ENCODE measurements at regions not wholly inside any gene's neighbourhood (a gene's known extent, or its start where the extent isn't known, plus 50 kb on each side); places are given as distances from the start of the nearest gene placed in this dataset.
"Not testable (repeated sequence)": the region's sequence is repeated elsewhere in the genome, so short reads cannot be mapped to it uniquely, and the experiment has no call there.

DNA sequence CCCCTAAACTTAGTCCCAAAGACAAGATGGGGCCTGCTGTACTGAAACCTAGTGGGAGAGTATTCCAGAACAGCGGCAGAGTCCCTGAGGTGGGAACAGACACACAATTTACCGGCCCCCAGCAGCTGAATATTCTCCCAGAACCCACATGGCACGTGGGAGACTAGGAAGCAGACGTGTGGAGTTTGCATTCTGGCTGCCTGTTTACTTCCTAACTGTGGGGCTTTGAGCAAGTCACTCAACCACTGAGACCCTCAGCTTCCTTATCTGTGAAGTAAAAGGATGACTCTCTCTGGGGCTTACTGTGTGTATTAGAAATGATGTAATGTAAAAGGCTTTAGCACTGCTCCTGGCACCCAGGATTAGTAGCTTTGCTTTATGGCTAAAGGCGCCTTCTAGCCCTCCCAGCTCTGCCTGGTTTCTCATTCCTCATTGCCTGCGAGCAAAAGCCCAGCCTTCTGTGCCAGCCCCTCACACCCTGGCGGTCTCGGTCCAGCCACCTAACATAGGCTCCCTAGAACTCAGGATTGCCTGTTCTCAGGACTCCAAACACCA, 353.1 kb downstream of the CDC5L start:
- intact Hi-C loops (cut with micrococcal nuclease), result no loop called here
- DNase-seq (no peak), ATAC-seq (no peak)

DNA sequence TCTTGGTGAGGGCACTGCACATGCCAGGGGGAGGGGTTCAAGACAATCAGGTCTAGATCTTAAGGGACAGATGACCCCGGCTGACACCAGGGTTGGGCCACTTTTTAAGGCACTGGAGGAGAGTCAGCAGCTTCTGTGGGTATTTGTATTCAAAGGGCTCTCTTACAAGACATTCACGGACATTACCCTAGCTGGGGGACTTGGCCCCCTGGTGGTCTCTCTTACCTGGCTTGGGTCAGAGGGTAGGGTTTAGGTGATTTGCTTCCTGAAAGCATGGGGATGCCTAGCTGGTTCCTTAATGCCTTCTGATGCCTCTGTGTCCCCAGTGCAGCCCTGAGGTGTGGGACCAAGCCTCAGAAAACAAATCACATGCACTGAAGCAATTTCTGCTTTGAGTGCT, 354.7 kb downstream of the CDC5L start:
- no peak for DNase-seq
- ATAC-seq, result no peak
- intact Hi-C loops (cut with micrococcal nuclease), result no loop called here

DNA sequence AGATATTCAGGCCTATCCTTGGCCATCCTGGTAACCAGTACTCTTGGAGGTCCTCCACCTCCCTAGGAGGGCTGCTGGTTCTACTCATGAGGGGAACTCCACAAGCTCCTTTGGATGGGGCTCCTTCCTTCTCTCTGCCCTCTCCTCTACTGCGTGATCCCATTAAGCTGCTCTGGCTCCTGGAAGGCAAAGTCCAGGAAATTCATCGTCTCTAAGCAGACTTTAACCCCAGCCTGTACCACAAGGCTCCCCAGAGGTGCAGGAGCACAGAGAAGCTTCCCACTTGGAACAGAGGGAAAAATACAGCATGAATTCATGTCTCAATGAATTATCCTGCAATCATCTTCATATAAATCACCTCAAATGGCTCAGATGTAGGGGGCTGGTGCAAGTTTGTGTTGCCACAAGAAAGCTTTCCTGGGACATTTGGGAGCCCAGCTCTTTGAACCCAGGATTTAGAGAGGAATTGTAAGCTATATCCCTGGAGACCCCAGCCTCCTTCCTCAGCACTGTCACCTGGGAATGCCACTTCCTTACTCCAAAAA, 355.4 kb downstream of the CDC5L start:
- ATAC-seq, result no peak
- intact Hi-C loops (cut with micrococcal nuclease), result no loop called here

DNA sequence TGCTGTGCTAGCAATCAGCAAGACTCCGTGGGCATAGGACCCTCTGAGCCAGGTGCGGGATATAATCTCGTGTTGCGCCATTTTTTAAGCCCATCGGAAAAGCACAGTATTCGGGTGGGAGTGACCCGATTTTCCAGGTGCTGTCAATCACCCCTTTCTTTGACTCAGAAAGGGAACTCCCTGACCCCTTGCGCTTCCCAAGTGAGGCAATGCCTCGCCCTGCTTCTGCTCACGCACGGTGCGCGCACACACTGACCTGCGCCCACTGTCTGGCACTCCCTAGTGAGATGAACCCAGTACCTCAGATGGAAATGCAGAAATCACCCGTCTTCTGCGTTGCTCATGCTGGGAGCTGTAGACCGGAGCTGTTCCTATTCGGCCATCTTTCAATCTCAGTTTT, 372.6 kb downstream of the CDC5L start:
- intact Hi-C loops (cut with micrococcal nuclease); ATAC-seq; DNase-seq: not testable (repeated sequence)

More for the DNA sequence above, 355.4 kb downstream of the CDC5L start:
- no peak for DNase-seq

DNA sequence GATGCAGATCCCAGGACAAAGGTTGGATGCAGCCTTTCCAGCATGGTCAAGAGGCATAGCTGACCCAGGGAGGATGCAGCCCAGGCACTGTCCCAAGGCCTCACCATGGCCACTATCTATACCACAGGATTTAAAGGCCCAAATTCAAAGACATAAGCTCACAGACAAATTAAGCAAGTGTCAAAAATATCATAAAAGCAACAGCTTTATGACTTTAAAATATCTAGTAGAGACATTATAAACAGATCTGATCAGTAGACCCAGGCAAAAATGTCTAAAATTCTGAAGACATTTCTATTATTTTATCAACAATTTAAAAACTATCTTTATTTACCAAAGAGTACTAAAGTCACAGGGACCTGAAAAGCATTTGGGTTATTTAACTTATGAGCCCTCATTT, 373.5 kb downstream of the CDC5L start:
- no peak for ATAC-seq
- intact Hi-C loops (cut with micrococcal nuclease), result no loop called here
- DNase-seq, result no peak

DNA sequence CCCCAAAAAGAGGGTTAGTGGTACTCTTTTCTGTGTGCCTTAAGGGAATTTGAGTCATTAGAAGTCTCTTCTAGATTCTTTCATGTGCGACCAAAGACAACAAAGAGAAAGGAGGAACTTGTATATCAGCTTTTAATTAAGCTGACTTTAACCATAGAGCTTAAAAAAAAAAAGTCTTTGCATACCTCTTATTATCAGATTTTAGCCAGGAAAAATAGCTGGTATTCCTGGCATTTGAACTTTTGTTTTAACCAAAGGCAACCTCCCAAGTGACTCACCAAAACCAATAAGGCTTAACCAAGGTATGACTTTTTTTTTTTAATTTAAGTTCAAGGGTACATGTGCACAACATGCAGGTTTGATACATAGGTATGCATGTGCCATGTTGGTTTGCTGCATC, 375.0 kb downstream of the CDC5L start:
- no peak for DNase-seq
- intact Hi-C loops (cut with micrococcal nuclease), result no loop called here
- no peak for ATAC-seq

DNA sequence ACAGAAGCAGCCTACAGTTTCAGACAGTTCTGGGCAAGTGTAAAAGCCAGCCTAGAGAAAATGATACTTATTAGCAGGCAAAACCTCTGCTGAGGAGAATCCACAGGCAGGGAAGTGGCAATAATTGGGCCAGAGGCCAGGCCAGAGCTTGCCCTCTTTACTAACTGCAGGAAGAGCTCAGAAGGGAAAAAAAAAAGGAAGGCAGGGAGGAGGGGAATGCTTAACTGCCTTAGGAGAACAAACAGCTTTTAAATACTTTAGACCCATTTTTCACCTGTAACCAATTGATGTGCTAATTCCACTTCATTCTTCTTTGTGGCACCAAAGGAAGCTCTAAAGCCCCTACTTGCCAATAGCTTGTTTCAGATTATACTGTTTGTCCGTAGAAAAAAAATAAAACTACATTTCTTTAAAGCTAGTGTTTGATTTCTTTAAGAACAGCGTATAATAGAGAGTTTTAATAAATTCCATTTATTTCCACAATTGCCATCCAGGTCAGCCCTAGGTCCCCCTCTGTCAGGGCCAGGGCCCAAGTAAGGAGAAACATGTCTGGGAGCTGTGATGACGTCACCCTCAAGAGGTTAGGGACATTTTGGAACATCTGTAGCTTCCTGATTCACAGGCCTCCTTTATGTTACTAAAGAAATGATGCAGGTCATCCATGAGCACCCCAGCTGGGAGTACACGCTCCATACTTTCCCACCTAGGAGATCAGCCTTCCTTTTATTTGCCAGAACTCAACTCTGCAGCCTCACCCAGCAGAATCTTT, 384.3 kb downstream of the CDC5L start:
- DNase-seq (peak; percentile 36), ATAC-seq (no peak)
- intact Hi-C loops (cut with micrococcal nuclease), result no loop called here

DNA sequence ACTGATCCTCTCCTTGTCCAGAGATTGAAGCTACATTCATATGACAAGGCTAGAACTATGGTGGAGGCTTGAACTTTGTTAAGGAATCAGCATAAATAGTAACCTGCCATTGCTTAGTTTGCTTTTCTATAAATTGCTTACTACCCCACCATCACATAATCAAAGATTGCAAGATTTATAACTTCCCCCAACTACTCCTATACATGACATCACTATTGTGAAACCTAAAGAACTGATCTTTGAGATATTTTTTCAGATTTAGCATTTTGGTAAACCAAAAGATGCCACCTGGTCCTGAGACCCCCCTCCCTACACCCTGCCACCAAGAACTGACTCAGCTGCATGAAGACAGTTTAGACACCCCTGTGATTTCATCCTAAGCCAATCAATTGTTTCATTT, 385.3 kb downstream of the CDC5L start:
- intact Hi-C loops (cut with micrococcal nuclease), result no loop called here
- ATAC-seq, result no peak
- DNase-seq, result no peak

DNA sequence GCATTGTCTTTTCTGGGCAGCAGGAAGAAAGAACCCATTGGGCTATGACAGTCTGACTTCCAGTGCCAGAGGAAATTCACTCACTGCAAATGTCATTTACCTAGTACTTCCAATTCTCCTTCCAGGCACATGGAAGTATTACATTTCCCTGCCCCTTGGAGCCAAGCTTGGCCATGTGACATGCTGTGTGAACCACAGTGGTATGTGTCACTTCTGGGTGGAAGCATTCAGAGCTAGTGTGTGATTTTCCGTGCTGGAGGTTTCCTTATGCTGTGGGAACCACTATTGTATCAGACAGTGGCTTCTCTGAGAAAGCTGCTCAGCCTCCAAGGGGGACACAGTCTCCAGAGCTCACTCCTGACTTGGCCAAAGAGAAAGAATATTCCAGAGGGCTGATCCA, 387.6 kb downstream of the CDC5L start:
- ATAC-seq, result no peak
- intact Hi-C loops (cut with micrococcal nuclease), result no loop called here
- no peak for DNase-seq

DNA sequence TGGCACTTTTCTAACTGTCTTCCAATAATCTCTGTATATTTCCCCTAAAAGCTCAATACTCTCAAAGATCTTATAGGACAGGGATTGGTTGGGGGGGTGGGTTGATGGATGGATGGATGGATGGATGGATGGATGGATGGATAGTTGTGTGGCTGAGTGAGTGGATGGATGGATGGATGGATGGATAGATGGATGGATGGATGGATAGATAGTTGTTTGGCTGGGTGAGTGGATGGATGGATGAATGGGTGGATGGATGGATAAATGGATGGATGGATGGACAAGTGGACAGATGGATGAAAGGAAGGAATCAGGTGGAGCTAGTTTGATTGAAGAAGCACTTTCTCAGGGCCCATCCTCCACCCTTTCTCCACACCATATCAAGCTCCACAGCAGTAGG, 388.8 kb downstream of the CDC5L start:
- no peak for DNase-seq
- ATAC-seq, result no peak
- intact Hi-C loops (cut with micrococcal nuclease), result no loop called here

DNA sequence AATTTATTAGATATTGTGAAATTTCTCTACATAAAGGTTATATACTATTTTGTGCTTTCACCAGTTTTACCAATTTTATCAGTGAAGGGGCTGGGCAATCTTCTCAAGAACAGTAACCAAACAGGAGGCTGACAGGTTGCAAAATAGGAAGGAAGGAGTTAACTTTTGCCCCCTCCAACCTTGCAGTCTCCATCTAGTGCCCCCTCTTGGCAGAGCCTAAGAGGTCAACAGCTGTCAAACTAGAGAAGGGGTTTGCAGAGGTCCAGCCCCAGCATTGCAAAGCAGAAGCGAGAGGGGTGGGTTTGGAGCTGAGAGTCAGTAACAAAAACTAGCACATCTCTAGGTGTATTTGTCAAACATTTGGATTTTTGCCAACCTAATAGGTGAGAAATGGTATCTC, 391.0 kb downstream of the CDC5L start:
- ATAC-seq (no peak), DNase-seq (no peak)
- intact Hi-C loops (cut with micrococcal nuclease), result no loop called here
